Pancreas (tissue), 10 donors: ENCODE measurements at regions not wholly inside any gene's neighbourhood (a gene's known extent, or its start where the extent isn't known, plus 50 kb on each side); places are given as distances from the start of the nearest gene placed in this dataset.

Source experiments
- ATAC-seq, 4 donors: fragments of 200-7000 bp; cut with Tn5 transposase; one replicate each; pipeline versions ENCODE4 v1.8.0 to v1.9.1; 2020; ENCODE audit warnings: mild to moderate bottlenecking in 4 of 4, moderate library complexity in 4 of 4
- DNase-seq, 6 donors: peaks; one replicate each; pipeline ENCODE4 v3.0.0-alpha.2; 2020
- FAIRE-seq: peaks from 2 replicates; lab custom pipeline; 2012; peaks lifted over from hg19 to GRCh38; lab: Jason Lieb, UNC
- H3K27ac ChIP-seq, 4 donors: fragments of 200-600 bp; sonication (generic); 1 replicate in 3 of 4; 2 replicates in 1 of 4; pipeline versions ENCODE4 v1.5.0 to v1.8.0; 2020
- H3K27me3 ChIP-seq, 4 donors: fragments of 200-600 bp; one replicate each; pipeline ENCODE4 v1.8.0; 2021
- H3K36me3 ChIP-seq, 3 donors: fragments of 200-600 bp; sonication (generic) in 1 of 3; one replicate each; pipeline versions ENCODE4 v1.5.0 to v1.8.0; 2020 to 2021
- H3K4me1 ChIP-seq, 3 donors: fragments of 200-600 bp; one replicate each; pipeline ENCODE4 v1.8.0; 2021
- H3K4me3 ChIP-seq, 4 donors: fragments of 200-600 bp; sonication (generic) in 2 of 4; one replicate each; pipeline versions ENCODE4 v1.5.0 to v1.8.0; 2020 to 2021
- H3K9me3 ChIP-seq, 4 donors: fragments of 200-600 bp; one replicate each; pipeline ENCODE4 v1.8.0; 2021
- CTCF ChIP-seq, 4 donors: fragments of 200-600 bp; sonication (generic) in 3 of 4; IDR thresholded peaks; one replicate each; pipeline versions ENCODE4 v1.5.0 to v1.8.0; 2021; ENCODE audit warnings: antibody characterized with exemption in 4 of 4
- WGBS, 2 donors: extraction: QIAGEN DNeasy Blood & Tissue Kit; methylation state at CpG; one replicate each; pipeline ENCODE4 v1.1.7; 2013; 5-methylcytosine and 5-hydroxymethylcytosine counted together
- intact Hi-C, 3 donors: fragments of 100-400 bp; cut with DNase I; formaldehyde crosslinking; loops; one replicate each; pipeline versions ENCODE4 v1.11.1 to v1.14.2; 2022
- donor health status: healthy with polysubstance abuse.
- donor health status: DM: no; HTN: no; CAD: no; lungs with moderate emphysema.
- donor health status: DM: no; HTN: no; CAD: no.
- donor health status: control.
- donor health status: control.
- donor health status: Bipolar disorder and iron deficiency.
- donor health status: DM: yes; HTN: yes; CAD: no.
- donor health status: DM: no; HTN: no; CAD: no.
- donor health status: DM: no; HTN: no; CAD: no.
- donor health status: DM: yes; HTN: yes; CAD: no.

GRCh38 chr2:120858361-120859106, 122.9 kb downstream of the GLI2 start:
- WGBS, 2 donors: 81 to 82% methylated on average over 12 of the region's 12 CpGs
- no peaks in the 10 kb centered on the region for H3K4me1 ChIP-seq
- DNase-seq (no peak), FAIRE-seq (no peak), ATAC-seq (no peak)
- H3K9me3 ChIP-seq: no peaks in the 10 kb centered on the region
- no peaks in the 10 kb centered on the region for H3K36me3 ChIP-seq
- H3K4me3 ChIP-seq: no peak overlapping the region
- TF ChIP-seq CTCF (IDR thresholded peaks at IDR 0.05): no peak
- intact Hi-C loops: no loop called here
- no peaks in the 10 kb centered on the region for H3K27me3 ChIP-seq
- no peak overlapping the region for H3K27ac ChIP-seq

GRCh38 chr2:120859128-120859527, 123.5 kb downstream of the GLI2 start:
- FAIRE-seq (no peak), DNase-seq (no peak), ATAC-seq (no peak)
- H3K9me3 ChIP-seq: no peaks in the 10 kb centered on the region
- no peak overlapping the region for H3K27ac ChIP-seq
- H3K4me1 ChIP-seq: no peaks in the 10 kb centered on the region
- H3K4me3 ChIP-seq: no peak overlapping the region
- no peaks in the 10 kb centered on the region for H3K27me3 ChIP-seq
- intact Hi-C loops: no loop called here
- no peak for TF ChIP-seq CTCF (IDR thresholded peaks at IDR 0.05)
- H3K36me3 ChIP-seq: no peaks in the 10 kb centered on the region
- WGBS, 2 donors: 56 to 57% methylated on average over 3 to 4 of the region's 4 CpGs

GRCh38 chr2:120859814-120860578, 124.3 kb downstream of the GLI2 start:
- ATAC-seq (no peak), FAIRE-seq (no peak), DNase-seq (peak in 2 of 6 donors; percentile 21 to 41)
- Histone ChIP-seq H3K9me3 (no peaks in the 10 kb centered on the region), H3K27ac (no peak overlapping the region), H3K27me3 (no peaks in the 10 kb centered on the region), H3K4me1 (no peaks in the 10 kb centered on the region), H3K4me3 (no peak overlapping the region), H3K36me3 (no peaks in the 10 kb centered on the region)
- TF ChIP-seq CTCF (IDR thresholded peaks at IDR 0.05): no peak
- intact Hi-C loops: no loop called here
- 87% methylated on average over 14 of the region's 14 CpGs for WGBS, 2 donors

- H3K27ac ChIP-seq: no peak overlapping the region
- ATAC-seq (no peak), FAIRE-seq (no peak), DNase-seq (no peak)
- H3K9me3 ChIP-seq: no peaks in the 10 kb centered on the region
- no peaks in the 10 kb centered on the region for H3K27me3 ChIP-seq
- intact Hi-C loops: no loop called here
- no peak for TF ChIP-seq CTCF (IDR thresholded peaks at IDR 0.05)
- no peaks in the 10 kb centered on the region for H3K36me3 ChIP-seq
- WGBS, 2 donors: 66 to 73% methylated on average over 4 of the region's 4 CpGs
- H3K4me3 ChIP-seq: no peak overlapping the region
- no peaks in the 10 kb centered on the region for H3K4me1 ChIP-seq
These were observed 124.9 kb downstream of the GLI2 start for GRCh38 chr2:120860579-120860922.

GRCh38 chr2:120861191-120861575, 125.5 kb downstream of the GLI2 start:
- Histone ChIP-seq H3K4me1 (no peaks in the 10 kb centered on the region), H3K4me3 (no peak overlapping the region), H3K9me3 (no peaks in the 10 kb centered on the region), H3K36me3 (no peaks in the 10 kb centered on the region), H3K27ac (no peak overlapping the region), H3K27me3 (no peaks in the 10 kb centered on the region)
- ATAC-seq (no peak), FAIRE-seq (no peak), DNase-seq (no peak)
- intact Hi-C loops: no loop called here
- 91 to 98% methylated on average over 5 of the region's 5 CpGs for WGBS, 2 donors
- TF ChIP-seq CTCF (IDR thresholded peaks at IDR 0.05): no peak
